ENCODE measurements at regions not wholly inside any gene's neighbourhood (a gene's known extent, or its start where the extent isn't known, plus 50 kb on each side); places are given as distances from the start of the nearest gene placed in this dataset.

DNA sequence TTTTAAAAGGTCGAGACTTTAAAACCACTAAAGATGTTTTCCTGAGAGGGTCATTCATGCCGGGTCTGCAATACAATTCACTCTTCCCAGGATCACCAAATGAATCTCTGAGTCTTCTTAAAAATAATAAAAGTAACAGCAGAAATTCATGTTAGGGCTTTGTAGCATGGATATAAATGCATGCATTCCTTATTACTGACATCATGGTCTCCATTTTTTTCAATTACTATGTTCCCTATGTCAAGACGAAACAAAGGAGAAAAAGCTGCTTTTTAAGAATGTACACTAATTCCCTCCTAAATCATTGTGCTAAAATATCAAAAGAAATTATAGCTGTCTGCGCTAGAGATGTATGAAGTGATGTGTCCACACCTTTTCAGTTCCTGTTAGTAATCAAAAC is 789.9 kb upstream of the LRRC4C start:
- Histone ChIP-seq H3K4me3 (replicated peaks; ENCODE audit: insufficient read depth, low read length) (no peak overlapping the region), H3K27ac (replicated peaks) (no peak overlapping the region), H3K27me3 (ENCODE audit: insufficient read depth, poor library complexity, severe bottlenecking) (no peaks in the 10 kb centered on the region)
- TF ChIP-seq GABPA (IDR thresholded peaks at IDR 0.05; ENCODE audit: low read depth) (no peak), POLR2AphosphoS5 (IDR thresholded peaks at IDR 0.05; ENCODE audit: low read depth) (no peak), SPI1 (IDR thresholded peaks at IDR 0.05; ENCODE audit: borderline replicate concordance, low read depth) (no peak)
- TF ChIP-seq, protein P1, sequence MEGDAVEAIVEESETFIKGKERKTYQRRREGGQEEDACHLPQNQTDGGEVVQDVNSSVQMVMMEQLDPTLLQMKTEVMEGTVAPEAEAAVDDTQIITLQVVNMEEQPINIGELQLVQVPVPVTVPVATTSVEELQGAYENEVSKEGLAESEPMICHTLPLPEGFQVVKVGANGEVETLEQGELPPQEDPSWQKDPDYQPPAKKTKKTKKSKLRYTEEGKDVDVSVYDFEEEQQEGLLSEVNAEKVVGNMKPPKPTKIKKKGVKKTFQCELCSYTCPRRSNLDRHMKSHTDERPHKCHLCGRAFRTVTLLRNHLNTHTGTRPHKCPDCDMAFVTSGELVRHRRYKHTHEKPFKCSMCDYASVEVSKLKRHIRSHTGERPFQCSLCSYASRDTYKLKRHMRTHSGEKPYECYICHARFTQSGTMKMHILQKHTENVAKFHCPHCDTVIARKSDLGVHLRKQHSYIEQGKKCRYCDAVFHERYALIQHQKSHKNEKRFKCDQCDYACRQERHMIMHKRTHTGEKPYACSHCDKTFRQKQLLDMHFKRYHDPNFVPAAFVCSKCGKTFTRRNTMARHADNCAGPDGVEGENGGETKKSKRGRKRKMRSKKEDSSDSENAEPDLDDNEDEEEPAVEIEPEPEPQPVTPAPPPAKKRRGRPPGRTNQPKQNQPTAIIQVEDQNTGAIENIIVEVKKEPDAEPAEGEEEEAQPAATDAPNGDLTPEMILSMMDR (IDR thresholded peaks at IDR 0.05; ENCODE audit: insufficient read depth, low read length) = no peak
- TF ChIP-seq, protein P2, sequence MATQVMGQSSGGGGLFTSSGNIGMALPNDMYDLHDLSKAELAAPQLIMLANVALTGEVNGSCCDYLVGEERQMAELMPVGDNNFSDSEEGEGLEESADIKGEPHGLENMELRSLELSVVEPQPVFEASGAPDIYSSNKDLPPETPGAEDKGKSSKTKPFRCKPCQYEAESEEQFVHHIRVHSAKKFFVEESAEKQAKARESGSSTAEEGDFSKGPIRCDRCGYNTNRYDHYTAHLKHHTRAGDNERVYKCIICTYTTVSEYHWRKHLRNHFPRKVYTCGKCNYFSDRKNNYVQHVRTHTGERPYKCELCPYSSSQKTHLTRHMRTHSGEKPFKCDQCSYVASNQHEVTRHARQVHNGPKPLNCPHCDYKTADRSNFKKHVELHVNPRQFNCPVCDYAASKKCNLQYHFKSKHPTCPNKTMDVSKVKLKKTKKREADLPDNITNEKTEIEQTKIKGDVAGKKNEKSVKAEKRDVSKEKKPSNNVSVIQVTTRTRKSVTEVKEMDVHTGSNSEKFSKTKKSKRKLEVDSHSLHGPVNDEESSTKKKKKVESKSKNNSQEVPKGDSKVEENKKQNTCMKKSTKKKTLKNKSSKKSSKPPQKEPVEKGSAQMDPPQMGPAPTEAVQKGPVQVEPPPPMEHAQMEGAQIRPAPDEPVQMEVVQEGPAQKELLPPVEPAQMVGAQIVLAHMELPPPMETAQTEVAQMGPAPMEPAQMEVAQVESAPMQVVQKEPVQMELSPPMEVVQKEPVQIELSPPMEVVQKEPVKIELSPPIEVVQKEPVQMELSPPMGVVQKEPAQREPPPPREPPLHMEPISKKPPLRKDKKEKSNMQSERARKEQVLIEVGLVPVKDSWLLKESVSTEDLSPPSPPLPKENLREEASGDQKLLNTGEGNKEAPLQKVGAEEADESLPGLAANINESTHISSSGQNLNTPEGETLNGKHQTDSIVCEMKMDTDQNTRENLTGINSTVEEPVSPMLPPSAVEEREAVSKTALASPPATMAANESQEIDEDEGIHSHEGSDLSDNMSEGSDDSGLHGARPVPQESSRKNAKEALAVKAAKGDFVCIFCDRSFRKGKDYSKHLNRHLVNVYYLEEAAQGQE (IDR thresholded peaks at IDR 0.05; ENCODE audit: insufficient replicate concordance, low read depth) = no peak
- no peak for DNase-seq (ENCODE audit: low read depth in 1 of 2, low spot score in 1 of 2)

GRCh38 chr11:42249956-42250355 is 790.5 kb upstream of the LRRC4C start:
- no peak for DNase-seq (ENCODE audit: low read depth in 1 of 2, low spot score in 1 of 2)
- Histone ChIP-seq H3K27me3 (ENCODE audit: insufficient read depth, poor library complexity, severe bottlenecking) (no peaks in the 10 kb centered on the region), H3K4me3 (replicated peaks; ENCODE audit: insufficient read depth, low read length) (no peak overlapping the region), H3K27ac (replicated peaks) (no peak overlapping the region)
- TF ChIP-seq GABPA (IDR thresholded peaks at IDR 0.05; ENCODE audit: low read depth) (no peak), POLR2AphosphoS5 (IDR thresholded peaks at IDR 0.05; ENCODE audit: low read depth) (no peak), SPI1 (IDR thresholded peaks at IDR 0.05; ENCODE audit: borderline replicate concordance, low read depth) (no peak)
- TF ChIP-seq, protein P1 (IDR thresholded peaks at IDR 0.05; ENCODE audit: insufficient read depth, low read length) = no peak
- TF ChIP-seq, protein P2 (IDR thresholded peaks at IDR 0.05; ENCODE audit: insufficient replicate concordance, low read depth) = no peak

- Histone ChIP-seq H3K4me3 (replicated peaks; ENCODE audit: insufficient read depth, low read length) (no peak overlapping the region), H3K27me3 (ENCODE audit: insufficient read depth, poor library complexity, severe bottlenecking) (no peaks in the 10 kb centered on the region), H3K27ac (replicated peaks) (no peak overlapping the region)
- DNase-seq (ENCODE audit: low read depth in 1 of 2, low spot score in 1 of 2) = no peak
- TF ChIP-seq, protein P2 (IDR thresholded peaks at IDR 0.05; ENCODE audit: insufficient replicate concordance, low read depth) = no peak
- TF ChIP-seq, protein P1 (IDR thresholded peaks at IDR 0.05; ENCODE audit: insufficient read depth, low read length) = no peak
- TF ChIP-seq SPI1 (IDR thresholded peaks at IDR 0.05; ENCODE audit: borderline replicate concordance, low read depth) = no peak
- TF ChIP-seq POLR2AphosphoS5 (IDR thresholded peaks at IDR 0.05; ENCODE audit: low read depth) = no peak
- TF ChIP-seq GABPA (IDR thresholded peaks at IDR 0.05; ENCODE audit: low read depth) = no peak
Observed at GRCh38 chr11:42251984-42252383, 792.5 kb upstream of the LRRC4C start.
